Activated CD4-positive, alpha-beta T cell treated with anti-CD3 and anti-CD28 coated beads, Interleukin-2, amount 50 U/mL, for 1 hour (primary cell): ENCODE measurements at regions not wholly inside any gene's neighbourhood (a gene's known extent, or its start where the extent isn't known, plus 50 kb on each side); places are given as distances from the start of the nearest gene placed in this dataset.
"Not testable (repeated sequence)": the region's sequence is repeated elsewhere in the genome, so short reads cannot be mapped to it uniquely, and the experiment has no call there.

ENCODE experiments used
- DNase-seq: peaks from one replicate; pipeline ENCODE4 v3.0.0-alpha.2; 2020

DNA sequence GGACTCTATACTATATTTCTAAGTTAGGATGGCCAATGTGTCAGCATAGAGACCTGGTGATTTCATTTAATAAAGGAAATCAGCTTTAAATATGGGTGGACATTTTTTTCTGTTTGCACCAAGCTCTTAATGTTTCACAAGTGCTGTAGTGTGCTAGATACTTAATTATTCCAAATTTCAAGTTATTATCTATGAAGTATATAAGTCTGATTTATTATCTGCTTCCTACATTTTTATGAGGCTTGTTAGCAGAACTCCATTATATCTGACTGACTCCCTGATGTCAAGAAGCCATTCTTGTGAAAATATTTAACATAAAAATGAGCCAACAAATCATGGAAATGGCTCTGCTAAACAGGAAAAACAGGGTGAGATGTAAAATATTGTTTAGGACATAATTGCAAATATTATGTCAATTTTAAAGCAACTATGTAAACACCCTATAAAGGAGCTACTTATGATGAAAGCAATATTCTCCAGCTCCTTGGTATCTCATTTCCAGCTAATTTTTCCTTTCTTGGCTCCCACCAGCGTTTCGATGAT, 1415.2 kb downstream of the GATA3 start:
- DNase-seq, result no peak

DNA sequence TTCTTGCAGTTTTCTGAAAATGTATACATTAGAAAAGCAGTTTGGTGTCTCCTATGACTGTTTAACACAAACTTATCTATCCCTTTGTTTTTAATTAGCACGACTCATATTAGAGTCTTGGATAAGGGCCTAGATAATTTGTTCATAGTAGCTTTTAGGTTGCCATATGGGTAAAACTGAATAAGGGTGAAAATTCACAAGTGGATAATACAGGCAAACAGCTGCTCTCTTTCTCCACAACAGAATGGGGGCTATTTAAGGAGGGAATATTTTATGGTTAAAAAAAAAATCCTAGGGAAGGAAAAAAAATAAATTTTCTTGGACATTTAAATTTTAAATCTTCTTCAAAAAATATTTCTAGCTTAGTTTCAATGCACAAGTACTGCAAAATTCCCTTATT, 1416.1 kb downstream of the GATA3 start:
- no peak for DNase-seq

DNA sequence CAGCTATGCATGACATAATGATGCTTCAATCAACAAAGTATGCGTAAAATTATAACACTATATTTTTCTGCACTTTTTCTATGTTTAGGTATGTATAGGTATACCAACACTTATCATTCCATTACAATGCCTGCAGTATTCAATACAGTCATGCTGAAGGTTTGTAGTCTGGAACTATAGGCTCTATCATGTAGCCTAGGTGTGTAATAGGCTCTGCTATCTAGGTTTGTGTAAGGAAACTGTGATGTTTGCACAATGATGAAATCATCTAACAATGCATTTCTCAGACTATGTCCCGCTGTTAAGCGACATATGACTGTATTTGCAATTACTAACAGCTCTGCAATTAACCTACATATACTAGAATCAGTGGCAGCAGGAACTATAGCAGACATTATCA, 1447.5 kb downstream of the GATA3 start:
- DNase-seq, result no peak

DNA sequence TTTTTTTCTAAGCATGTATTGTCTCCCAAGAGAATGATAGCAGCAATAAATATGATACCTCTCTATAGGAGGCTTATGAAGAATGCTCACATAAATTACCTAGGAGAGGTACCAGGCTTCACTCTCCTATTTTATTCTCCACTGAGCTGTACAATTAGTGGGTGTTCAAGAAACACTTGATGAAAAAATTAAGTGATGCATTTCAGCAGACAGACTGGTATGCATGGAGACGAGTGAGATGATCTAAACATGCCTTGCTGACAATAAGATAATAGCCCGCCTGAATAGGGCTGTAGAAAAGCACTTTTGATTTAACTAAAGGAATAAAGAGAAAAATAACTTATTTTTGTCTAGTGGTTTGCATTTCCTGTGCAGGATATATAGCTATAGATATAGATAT, 1449.7 kb downstream of the GATA3 start:
- no peak for DNase-seq

DNA sequence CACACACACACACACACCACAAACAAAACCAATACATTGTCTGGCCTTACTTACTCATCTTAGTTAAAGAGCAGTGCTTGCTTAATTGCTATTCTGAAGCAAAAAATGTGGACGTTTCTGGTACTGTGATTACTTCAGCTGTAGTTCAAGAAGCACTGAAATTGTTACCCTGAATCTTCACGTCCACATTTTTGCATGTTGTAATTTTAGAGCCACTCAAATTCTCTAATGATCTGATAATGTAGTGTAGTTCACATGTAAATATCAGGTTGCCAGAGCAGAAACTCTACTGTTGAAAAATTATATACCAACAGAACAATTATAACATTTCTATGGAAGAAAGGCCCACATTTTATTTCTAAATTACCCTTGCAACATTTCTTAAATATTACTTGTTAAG, 1451.1 kb downstream of the GATA3 start:
- no peak for DNase-seq

DNA sequence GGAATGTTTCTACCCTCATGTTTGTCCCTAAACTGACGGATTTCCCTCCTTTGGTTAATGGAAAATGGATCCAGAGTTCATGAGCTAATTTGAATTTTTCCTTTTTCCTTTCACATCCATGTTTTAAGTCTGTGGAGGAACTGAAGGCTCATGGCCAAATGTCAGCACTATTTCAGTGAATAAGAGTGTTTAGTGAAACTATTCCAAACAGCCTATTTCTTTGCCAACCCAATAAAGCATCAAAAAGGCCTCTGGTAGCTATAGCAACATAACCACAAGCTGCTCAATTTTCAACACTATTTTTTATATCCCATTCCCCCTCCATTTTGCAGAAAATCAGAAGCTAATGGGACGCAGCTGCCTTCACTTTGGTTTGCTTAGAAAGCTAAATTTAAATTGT, 1454.1 kb downstream of the GATA3 start:
- DNase-seq, result no peak

DNA sequence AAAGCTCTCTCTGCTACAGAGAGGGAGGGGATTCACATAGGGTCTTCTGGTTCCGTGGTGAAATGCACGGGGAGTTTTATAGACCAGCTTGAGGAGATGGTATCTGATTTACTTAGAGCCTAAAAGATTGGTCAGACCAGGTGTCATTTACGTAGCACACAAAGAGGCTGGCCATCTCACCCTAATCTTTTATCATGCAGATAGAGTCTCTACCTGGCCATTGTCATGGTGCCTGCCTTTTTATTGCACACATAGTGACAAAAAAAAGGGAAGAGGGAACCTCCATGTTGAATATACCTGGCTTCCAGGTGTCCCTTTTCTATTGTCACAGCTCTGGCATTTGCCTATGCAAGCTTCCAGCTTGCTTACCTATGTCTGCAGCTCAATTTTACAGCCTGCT, 1456.1 kb downstream of the GATA3 start:
- DNase-seq, result no peak

DNA sequence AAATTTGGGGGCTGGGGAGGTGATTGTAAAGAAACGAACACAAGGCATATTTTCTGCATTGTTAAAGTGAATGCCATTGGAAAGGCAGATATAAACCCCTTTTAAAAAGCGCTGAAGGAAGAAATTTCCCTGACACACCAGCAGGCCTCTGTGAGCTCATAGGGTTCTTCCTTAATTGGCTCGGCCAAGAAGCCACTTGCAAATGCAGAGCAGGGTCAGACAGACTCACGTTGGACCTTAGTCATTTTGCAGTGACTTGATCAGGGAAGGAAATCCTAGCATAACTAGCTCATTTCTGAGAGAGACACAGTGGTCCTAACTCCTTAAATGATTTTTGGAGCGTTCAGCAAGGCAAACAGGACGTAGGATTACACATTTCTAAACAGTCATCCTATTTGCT, 1461.4 kb downstream of the GATA3 start:
- no peak for DNase-seq

DNA sequence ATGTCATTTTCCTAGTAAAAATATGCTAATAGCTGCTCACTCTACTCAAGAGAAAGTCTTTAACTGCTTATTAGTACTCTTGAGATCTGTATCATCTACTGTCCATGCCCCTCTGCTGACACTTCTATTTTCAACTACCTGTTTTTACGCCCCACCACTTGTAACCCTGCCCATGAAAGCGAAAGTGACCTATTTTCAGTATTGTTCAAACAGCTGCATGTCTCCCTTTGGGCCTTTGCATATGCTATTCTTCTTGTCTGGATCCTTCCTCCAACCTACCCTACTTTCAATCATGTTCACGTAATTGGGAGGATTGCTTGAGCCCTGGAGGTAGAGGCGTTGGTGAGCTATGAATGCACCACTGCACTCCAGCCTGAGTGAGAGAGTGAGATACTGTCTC, 1481.3 kb downstream of the GATA3 start:
- DNase-seq, result no peak

DNA sequence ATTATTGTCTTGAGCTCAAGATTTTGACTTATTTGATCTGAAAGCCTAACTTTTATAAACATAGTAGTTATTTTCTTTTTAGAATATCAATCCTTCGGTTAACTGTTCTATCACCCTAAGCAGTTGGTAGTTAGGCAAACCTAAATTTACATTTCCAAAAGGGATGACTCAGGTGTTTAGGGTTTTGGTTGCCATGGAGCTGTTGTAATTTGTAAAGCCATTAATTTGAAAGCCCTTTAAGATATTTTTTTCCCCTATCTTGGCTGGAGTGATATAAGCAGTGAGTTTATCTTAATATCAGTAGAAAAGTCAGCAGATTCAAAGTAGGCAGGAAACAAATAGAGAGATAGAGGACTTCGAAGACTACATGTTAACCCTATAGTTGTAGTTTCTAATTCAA, 1472.6 kb upstream of the CELF2 start:
- no peak for DNase-seq

DNA sequence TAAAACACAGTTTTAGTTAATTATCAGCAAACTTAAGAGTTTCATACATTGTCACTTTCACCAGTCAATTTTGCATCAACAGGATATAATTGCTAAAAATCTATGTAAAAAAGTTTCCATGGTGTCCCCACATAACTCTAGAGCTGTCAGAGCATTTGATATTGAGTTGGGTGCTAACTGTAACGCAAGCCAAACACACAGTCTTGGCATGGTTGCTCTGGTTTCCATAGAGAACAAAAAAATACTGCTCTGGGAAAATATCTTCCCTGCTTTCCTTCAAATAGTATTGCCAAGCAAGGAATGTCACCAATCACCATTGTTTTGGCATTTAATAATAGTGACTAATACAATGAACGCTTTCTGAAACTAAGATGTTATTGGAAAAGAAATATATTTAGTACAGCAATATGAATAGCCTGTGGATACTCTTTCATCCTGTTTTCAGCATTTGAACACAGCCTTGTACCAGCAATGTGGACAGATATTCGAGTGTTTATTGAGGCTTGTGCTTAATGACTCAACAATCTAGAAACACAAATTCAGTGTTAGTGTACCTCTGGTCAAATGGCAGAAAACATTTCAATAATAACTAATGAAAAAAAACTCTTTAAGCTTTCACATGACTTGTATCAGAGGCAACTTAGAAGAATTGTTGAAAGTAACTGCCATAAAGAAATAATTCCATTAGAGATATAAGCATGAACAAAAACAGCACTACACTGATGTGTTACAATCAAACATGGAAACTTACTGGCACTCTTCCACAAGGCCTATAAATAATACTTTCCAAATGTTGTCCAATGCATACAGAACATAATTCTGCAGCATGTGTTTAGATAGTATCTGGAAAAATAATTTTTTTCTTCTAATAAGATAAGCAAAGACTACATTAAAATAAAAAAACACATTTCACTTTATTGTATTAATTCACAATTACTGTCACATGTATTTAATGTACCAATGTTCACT, 1469.5 kb upstream of the CELF2 start:
- no peak for DNase-seq

DNA sequence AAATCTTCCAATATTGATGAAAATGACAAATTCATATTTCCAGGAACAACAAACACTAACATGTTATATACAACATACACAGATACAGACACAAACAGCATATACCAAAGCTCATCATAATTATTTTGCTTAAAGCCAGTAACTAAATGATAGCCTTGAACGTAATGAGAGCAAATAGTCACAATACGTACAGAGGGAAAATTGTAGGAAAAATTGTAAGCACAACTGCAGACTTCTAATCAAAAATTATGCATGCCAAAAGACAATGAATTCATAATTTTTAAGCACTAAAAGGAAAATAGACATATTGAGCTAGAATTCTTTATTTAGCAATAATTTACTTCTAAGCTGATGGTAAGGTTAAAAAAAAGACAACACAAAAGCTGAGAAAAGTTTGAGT, 1466.9 kb upstream of the CELF2 start:
- no peak for DNase-seq

DNA sequence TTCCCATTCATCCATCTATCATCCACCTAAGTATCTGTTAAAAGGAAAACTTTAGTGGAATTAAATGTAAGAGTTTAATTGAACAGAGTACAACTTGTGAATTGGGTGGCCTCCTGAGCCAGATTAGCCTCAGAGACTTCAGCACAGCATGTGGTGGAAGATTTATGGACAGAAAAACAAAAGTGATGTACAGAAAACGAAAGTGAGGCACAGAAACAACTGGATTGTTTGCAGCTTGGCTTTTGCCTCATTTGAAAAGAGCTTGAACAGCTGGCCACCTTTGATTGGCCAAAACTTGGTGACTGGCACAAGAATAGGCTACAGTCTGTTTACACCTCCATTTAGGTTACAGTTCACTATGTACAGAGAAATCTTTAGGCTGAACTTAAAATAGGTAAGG, 1463.4 kb upstream of the CELF2 start:
- DNase-seq, result no peak

DNA sequence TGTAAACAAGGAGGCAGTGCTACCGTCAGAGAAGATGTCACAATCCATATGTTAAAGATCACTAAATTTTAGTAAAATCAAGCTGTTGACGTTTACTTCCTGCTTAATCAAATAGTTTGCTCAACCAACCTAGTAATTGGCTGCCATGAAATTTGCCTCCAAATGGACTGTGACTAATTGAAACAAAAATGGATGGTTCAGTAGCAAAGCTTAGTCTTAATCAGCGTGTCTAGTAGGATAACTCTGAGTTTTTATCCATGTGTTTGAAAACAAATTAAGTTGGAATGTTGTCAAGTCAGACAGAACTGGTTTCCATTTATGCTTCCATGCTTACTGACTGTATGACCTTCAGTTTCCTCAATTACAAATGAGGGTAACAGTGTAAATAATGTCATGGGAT, 1456.7 kb upstream of the CELF2 start:
- DNase-seq, result no peak

DNA sequence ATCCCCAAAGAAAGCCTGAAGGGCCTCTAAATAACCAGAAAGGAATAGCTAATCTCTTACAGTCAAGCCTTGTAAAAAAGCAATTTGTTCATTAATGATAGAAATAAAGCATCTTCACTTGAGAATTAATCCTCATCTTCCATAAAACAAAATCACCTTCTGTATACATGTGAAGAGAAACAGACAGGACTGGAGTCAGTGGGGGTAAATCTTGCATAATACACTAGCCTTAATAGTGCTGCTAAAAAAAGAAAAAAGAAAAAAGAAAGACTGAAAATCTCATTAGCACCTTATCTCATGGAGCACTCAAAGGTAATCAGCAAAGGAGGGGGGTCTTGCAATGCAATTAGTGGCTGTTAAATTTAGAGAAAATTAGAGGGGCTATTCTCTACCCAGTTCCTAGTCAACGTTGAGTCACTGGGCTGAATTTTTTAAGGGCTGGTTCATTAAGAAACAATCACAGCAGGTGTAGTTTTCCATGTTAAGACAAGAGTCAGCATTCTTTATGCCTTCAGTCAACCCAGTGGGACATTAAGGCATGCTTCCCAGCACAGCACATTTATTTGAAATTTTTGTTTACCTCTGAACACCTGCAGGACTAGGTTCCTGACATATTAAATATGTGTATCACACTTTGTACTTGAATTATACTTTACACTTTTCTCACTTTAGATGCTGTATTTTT, 1455.7 kb upstream of the CELF2 start:
- no peak for DNase-seq

DNA sequence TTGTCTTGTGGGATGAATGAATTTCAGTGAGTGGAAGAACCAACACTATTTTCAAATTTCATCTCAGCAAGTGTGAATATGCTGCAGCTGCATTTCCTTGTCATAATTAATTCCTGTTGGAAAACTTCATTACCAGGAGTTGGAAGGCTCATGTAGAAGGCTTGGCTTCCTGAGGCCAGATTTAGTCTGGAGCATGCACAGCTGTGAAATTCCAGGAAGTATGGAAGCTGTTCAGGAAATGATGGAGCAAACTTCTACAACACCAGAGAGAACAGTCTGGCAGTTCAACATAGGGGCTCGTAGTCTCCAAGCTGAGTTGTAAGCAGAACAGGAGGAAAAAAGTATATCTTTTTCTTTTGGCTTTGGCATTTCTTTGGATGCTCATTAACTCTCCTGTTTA, 1439.9 kb upstream of the CELF2 start:
- no peak for DNase-seq

DNA sequence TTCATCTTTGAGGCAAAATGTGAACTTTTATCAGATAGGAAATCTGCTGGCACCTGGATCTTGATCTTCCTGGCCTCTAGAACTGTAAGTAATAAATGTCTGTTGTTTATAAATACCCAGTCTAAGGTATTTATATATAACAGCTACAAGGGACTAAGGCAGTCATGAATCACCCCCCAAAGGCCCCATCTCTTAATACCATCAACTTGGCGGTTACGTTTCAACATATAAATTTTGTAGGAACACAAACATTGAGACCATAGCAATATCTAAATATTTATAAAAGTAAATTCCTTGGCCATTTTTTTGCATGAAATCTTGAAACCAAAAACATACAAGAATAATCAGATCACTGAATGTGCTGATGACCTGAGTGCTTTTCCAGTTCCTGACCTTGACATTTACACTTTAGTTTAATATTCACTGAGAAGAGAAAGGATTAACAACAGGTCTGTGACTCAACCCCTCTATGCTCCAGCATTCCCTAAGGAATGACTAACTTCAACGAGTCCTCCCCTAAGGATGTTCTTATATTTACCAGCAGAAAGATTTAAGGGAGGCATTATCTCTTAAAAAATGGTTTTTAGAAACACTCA, 1438.5 kb upstream of the CELF2 start:
- no peak for DNase-seq

DNA sequence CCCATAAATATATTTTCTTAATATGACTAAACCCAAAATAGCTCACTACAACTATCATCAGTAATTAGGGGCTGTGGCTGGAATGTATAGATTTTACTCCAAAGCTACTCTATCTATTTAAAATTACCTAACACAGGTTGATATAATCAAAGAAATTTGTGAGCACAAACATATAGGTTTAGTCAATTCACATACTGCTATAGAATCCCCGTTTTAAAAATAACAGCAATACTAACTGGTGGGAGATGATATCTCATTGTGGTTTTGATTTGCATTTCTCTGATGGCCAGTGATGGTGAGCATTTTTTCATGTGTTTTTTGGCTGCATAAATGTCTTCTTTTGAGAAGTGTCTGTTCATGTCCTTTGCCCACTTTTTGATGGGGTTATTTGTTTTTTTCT, 1434.9 kb upstream of the CELF2 start:
- not testable (repeated sequence) for DNase-seq

DNA sequence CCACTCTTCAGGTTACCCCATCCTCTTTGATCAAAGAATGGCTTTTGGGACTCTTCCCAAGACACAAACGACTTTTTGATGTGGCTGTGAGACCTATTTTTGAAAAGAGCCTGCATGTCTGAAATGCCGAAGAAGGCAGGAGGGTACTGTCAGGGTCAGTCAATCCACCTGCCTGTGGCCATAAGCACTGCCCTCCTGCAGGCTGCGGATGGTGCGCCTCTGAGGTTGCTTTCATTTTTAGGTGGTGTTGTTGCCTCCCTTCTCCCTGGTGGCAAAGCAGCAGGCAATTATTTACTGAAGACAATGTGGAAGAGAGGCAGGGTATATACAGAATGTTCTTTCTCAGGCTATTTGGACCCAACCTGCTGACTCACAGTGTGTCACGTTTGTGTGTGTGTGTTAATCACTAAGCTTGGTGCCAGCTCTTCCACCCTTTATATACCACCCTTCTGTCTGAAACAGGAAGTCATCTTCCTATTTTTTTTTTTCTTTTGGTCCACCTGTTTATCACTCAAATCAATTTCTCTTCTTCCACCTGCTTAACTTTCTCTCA, 1421.2 kb upstream of the CELF2 start:
- no peak for DNase-seq

DNA sequence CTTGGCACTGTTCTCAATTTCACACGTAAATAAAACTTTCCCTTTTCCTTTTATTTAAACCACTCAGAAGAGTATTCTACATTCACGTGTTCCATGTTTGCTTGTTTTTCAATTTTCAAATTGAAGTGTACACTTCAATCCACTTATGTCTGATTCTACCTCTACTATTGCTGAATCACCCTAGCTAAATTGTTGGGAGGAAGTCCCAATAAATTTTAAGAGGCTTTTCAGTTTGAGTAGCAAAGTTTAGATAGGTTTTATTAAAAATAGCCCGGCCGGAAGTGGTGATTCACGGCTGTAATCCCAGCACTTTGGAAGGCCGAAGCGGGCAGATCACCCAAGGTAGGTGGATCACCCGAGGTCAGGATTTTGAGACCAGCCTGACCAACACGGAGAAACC, 1414.7 kb upstream of the CELF2 start:
- no peak for DNase-seq

DNA sequence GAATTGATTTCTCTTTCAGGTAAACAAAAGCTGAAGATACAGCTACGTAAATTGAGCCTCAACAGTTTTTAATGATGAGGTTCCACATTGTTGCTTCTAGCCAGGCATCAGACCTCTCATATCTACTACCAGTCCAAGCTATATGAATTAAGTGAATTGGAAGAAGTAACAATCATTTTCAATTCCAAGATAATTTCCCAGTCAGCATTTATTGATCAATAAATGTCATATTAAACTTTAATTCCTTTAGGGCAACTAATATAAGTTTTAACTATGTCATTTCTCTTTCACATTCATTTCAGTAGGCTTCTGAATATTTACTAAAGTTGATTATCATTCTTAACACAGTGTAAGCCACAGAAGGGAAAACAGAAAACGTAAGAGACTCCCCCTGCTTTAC, 1413.7 kb upstream of the CELF2 start:
- DNase-seq, result no peak

DNA sequence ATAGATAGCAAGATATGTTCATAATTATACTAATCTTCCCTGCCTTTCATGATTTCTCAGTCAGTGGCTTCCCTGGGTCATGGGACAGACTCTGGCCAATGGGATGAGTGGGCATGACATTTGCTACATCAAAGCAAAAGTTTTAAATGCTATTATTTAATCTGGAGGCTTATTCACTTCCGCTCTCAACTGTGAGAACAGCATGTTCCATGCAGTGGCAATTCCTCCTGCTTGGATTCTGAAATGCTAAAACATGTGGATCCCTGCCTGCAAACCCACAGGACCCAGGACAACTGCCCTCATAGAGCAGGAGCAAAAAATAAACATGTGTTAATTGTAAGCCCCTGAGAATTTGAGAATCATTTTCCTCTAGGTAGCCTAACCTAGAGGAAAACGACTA, 1412.4 kb upstream of the CELF2 start:
- DNase-seq, result no peak

DNA sequence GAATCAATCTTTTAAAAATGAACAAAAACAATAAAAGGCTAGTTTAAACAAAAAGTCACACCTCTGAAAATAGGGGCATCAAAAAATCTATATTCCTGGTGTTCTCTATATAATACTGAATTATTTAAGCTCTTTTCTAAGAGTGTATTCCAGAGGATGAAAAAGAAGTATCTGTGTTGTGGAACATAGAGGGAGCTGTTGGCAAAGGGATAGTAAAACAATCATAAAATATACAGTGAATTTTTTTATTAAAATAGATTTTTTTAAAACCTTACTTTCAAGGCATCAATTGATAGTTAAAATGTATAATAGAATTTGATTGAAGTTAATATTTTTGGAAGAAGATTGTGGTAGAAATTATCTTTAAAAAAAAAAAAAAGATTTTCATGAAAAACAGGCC, 1409.1 kb upstream of the CELF2 start:
- no peak for DNase-seq
